Muscle layer of duodenum (tissue), 2 donors: ENCODE measurements at regions not wholly inside any gene's neighbourhood (a gene's known extent, or its start where the extent isn't known, plus 50 kb on each side); places are given as distances from the start of the nearest gene placed in this dataset.

Source experiments
- H3K27ac ChIP-seq: one replicate; pipeline ENCODE4 v1.7.0; 2013; ENCODE audit warnings: mild to moderate bottlenecking, low read length
- H3K27me3 ChIP-seq: one replicate; pipeline ENCODE4 v1.7.0; 2013; ENCODE audit warnings: low read depth, mild to moderate bottlenecking, control low read depth, low read length
- H3K36me3 ChIP-seq, 2 donors: one replicate each; pipeline ENCODE4 v1.7.0; 2013; ENCODE audit warnings: low read length in 2 of 2, control low read depth in 1 of 2, mild to moderate bottlenecking in 1 of 2; ENCODE audit not compliant: insufficient read depth in 2 of 2, control insufficient read depth in 1 of 2
- H3K4me1 ChIP-seq, 2 donors: one replicate each; pipeline ENCODE4 v1.7.0; 2013; ENCODE audit warnings: low read length in 2 of 2, mild to moderate bottlenecking in 2 of 2, control low read depth in 1 of 2, moderate library complexity in 1 of 2; ENCODE audit not compliant: insufficient read depth in 2 of 2, control insufficient read depth in 1 of 2
- H3K4me3 ChIP-seq, 2 donors: one replicate each; pipeline ENCODE4 v1.7.0; 2013; ENCODE audit warnings: low read length in 2 of 2, low read depth in 1 of 2, mild to moderate bottlenecking in 1 of 2
- H3K9me3 ChIP-seq, 2 donors: one replicate each; pipeline ENCODE4 v1.7.0; 2013; ENCODE audit warnings: low read length in 2 of 2, control low read depth in 1 of 2, mild to moderate bottlenecking in 1 of 2; ENCODE audit not compliant: control insufficient read depth in 1 of 2
- donor health status: healthy.

- Histone ChIP-seq H3K27ac (no peak overlapping the region), H3K27me3 (no peaks in the 10 kb centered on the region), H3K9me3 (no peaks in the 10 kb centered on the region), H3K36me3 (no peaks in the 10 kb centered on the region), H3K4me3 (no peak overlapping the region), H3K4me1 (peaks cover 0 to 5% of the 10 kb centered on the region in 2 donors)
Observed at GRCh38 chr5:67297802-67298532, 101.4 kb upstream of the CD180 start.

- Histone ChIP-seq H3K36me3 (no peaks in the 10 kb centered on the region), H3K27ac (no peak overlapping the region), H3K27me3 (no peaks in the 10 kb centered on the region), H3K9me3 (no peaks in the 10 kb centered on the region), H3K4me3 (no peak overlapping the region), H3K4me1 (peaks cover 0 to 5% of the 10 kb centered on the region in 2 donors)
Observed at GRCh38 chr5:67297376-67297775, 100.8 kb upstream of the CD180 start.

GRCh38 chr5:67294266-67294938 is 97.8 kb upstream of the CD180 start:
- no peaks in the 10 kb centered on the region for H3K9me3 ChIP-seq
- peaks cover 0 to 26% of the 10 kb centered on the region in 2 donors for H3K4me1 ChIP-seq
- H3K27me3 ChIP-seq: no peaks in the 10 kb centered on the region
- H3K4me3 ChIP-seq: no peak overlapping the region
- no peak overlapping the region for H3K27ac ChIP-seq
- no peaks in the 10 kb centered on the region for H3K36me3 ChIP-seq

- peaks cover 0 to 36% of the 10 kb centered on the region in 2 donors for H3K4me1 ChIP-seq
- no peak overlapping the region for H3K27ac ChIP-seq
- no peak overlapping the region for H3K4me3 ChIP-seq
- no peaks in the 10 kb centered on the region for H3K36me3 ChIP-seq
- no peaks in the 10 kb centered on the region for H3K9me3 ChIP-seq
- H3K27me3 ChIP-seq: no peaks in the 10 kb centered on the region
Observed at GRCh38 chr5:67293226-67293625, 96.6 kb upstream of the CD180 start.

GRCh38 chr5:67292201-67292940 is 95.8 kb upstream of the CD180 start:
- Histone ChIP-seq H3K4me1 (peaks cover 0 to 39% of the 10 kb centered on the region in 2 donors), H3K27me3 (no peaks in the 10 kb centered on the region), H3K4me3 (no peak overlapping the region), H3K9me3 (no peaks in the 10 kb centered on the region), H3K36me3 (no peaks in the 10 kb centered on the region), H3K27ac (no peak overlapping the region)

- no peaks in the 10 kb centered on the region for H3K9me3 ChIP-seq
- H3K4me1 ChIP-seq: peaks cover 0 to 39% of the 10 kb centered on the region in 2 donors
- H3K36me3 ChIP-seq: no peaks in the 10 kb centered on the region
- no peak overlapping the region for H3K4me3 ChIP-seq
- H3K27ac ChIP-seq: no peak overlapping the region
- no peaks in the 10 kb centered on the region for H3K27me3 ChIP-seq
Observed at GRCh38 chr5:67291671-67292070, 95.1 kb upstream of the CD180 start.

GRCh38 chr5:67291066-67291465 is 94.5 kb upstream of the CD180 start:
- Histone ChIP-seq H3K36me3 (no peaks in the 10 kb centered on the region), H3K4me3 (no peak overlapping the region), H3K27ac (no peak overlapping the region), H3K27me3 (no peaks in the 10 kb centered on the region), H3K4me1 (peaks cover 0 to 39% of the 10 kb centered on the region in 2 donors), H3K9me3 (no peaks in the 10 kb centered on the region)

GRCh38 chr5:67290655-67291054 is 94.1 kb upstream of the CD180 start:
- Histone ChIP-seq H3K27ac (no peak overlapping the region), H3K4me1 (peaks cover 0 to 39% of the 10 kb centered on the region in 2 donors), H3K9me3 (no peaks in the 10 kb centered on the region), H3K27me3 (no peaks in the 10 kb centered on the region), H3K4me3 (no peak overlapping the region), H3K36me3 (no peaks in the 10 kb centered on the region)

GRCh38 chr5:67289763-67290521 is 93.3 kb upstream of the CD180 start:
- no peaks in the 10 kb centered on the region for H3K27me3 ChIP-seq

GRCh38 chr5:67287510-67288268 is 91.1 kb upstream of the CD180 start:
- Histone ChIP-seq H3K9me3 (no peaks in the 10 kb centered on the region), H3K4me1 (peaks cover 0 to 39% of the 10 kb centered on the region in 2 donors), H3K27me3 (no peaks in the 10 kb centered on the region), H3K4me3 (no peak overlapping the region), H3K36me3 (no peaks in the 10 kb centered on the region), H3K27ac (no peak overlapping the region)

More at GRCh38 chr5:67289763-67290521, 93.3 kb upstream of the CD180 start:
- H3K36me3 ChIP-seq: no peaks in the 10 kb centered on the region
- H3K9me3 ChIP-seq: no peaks in the 10 kb centered on the region
- H3K27ac ChIP-seq: peak overlapping the region; percentile 10
- H3K4me3 ChIP-seq: no peak overlapping the region
- H3K4me1 ChIP-seq: peaks cover 0 to 39% of the 10 kb centered on the region in 2 donors
